NT2/D1 (cell line): ENCODE measurements at regions not wholly inside any gene's neighbourhood (a gene's known extent, or its start where the extent isn't known, plus 50 kb on each side); places are given as distances from the start of the nearest gene placed in this dataset.

Source experiments
- DNase-seq: peaks from one replicate; pipeline ENCODE4 v3.0.0-alpha.2; 2011; ENCODE audit warnings: low read depth, low spot score
- H3K27me3 ChIP-seq: 2 replicates; pipeline ENCODE4 v1.6.0; 2011; ENCODE audit warnings: mild to moderate bottlenecking; ENCODE audit not compliant: insufficient read length, insufficient read depth
- H3K36me3 ChIP-seq: 2 replicates; pipeline ENCODE4 v1.6.1; 2011; ENCODE audit warnings: mild to moderate bottlenecking, low read length, mixed read lengths; ENCODE audit not compliant: insufficient read depth, insufficient read length
- H3K4me1 ChIP-seq: 2 replicates; pipeline ENCODE4 v1.5.1; 2011; ENCODE audit not compliant: insufficient read depth, insufficient read length
- H3K4me3 ChIP-seq: 2 replicates; pipeline ENCODE4 v1.5.1; 2011; ENCODE audit warnings: low read depth; ENCODE audit not compliant: insufficient read length
- H3K9ac ChIP-seq: 2 replicates; pipeline ENCODE4 v1.6.0; 2011; ENCODE audit warnings: low read depth; ENCODE audit not compliant: insufficient read length
- H3K9me3 ChIP-seq: 2 replicates; pipeline ENCODE4 v1.5.1; 2011; ENCODE audit warnings: mild to moderate bottlenecking, low read length; ENCODE audit not compliant: insufficient read depth
- SUZ12 ChIP-seq: IDR thresholded peaks from 2 replicates; pipeline ENCODE4 v1.6.1; 2011; ENCODE audit not compliant: insufficient read length, insufficient read depth; ENCODE audit errors: extremely low read depth
- YY1 ChIP-seq: IDR thresholded peaks from 2 replicates; pipeline ENCODE4 v1.6.1; 2011; ENCODE audit not compliant: insufficient read length, insufficient read depth
- ZNF274 ChIP-seq: IDR thresholded peaks from 2 replicates; pipeline ENCODE4 v1.6.1; 2011; ENCODE audit warnings: mild to moderate bottlenecking, low read depth, low read length

DNA sequence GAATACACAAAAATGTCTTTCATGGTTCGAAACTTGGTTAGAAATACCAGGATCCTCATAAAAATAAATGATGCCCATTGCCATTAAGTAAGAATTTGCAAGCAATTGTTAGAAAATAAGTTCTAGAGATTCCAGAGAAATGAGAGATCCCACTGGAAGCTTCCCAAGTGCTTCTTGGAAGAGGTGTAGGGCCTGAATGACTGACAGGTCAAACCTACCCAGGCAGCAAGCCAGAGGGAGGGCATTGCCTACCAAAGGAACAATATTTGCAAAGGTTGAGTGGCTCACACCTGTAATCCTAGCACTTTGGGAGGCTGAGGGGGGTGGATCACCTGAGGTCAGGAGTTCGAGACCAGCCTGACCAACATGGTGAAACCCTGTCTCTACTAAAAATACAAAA is 777.0 kb upstream of the WWC1 start:
- no peaks in the 10 kb centered on the region for H3K36me3 ChIP-seq
- H3K27me3 ChIP-seq, result no peaks in the 10 kb centered on the region
- no peak overlapping the region for H3K9ac ChIP-seq
- no peak overlapping the region for H3K4me3 ChIP-seq
- TF ChIP-seq YY1 (no peak), ZNF274 (no peak), SUZ12 (no peak)
- H3K9me3 ChIP-seq, result no peaks in the 10 kb centered on the region
- no peak for DNase-seq
- no peaks in the 10 kb centered on the region for H3K4me1 ChIP-seq

DNA sequence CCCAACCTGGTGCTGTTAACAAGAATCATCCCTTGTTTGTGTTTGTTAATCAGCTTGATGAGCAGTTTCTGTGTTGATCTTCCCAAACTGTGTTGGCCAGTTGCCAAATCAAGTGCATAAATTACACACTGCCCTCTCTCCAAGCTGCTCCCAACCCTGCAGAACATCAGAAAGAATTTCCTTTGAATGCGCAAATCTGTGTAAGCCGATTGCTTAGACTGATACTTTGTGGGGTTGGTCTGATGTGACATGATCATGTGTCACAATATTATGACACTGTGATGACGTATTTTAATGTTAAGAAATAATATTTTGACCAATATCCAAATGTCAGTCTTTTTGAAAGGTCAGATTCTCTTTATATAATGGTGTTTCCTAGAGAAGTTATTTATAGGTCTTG is 766.4 kb upstream of the WWC1 start:
- TF ChIP-seq YY1 (no peak), SUZ12 (no peak), ZNF274 (no peak)

DNA sequence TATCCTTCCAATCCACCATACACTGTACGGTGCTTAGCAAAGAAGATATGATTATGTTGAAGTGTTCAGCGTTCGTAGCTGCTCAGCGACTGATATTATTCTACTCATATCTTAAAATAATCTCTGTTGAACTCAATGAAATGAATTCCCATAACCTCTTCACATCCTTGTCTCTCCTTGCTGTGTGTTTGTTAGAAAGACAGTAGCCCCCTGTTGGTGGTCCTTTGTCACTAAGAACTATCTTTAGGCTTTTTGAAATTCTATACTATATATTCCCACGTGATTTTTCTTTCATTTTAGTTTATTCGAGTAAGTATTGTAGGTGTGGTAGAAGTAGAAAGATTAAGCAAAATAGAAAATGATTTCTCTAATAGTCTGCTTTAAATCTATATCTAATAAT is 762.8 kb upstream of the WWC1 start:
- Histone ChIP-seq H3K36me3 (no peaks in the 10 kb centered on the region), H3K27me3 (no peaks in the 10 kb centered on the region), H3K9ac (no peak overlapping the region), H3K4me1 (no peaks in the 10 kb centered on the region), H3K9me3 (no peaks in the 10 kb centered on the region), H3K4me3 (no peak overlapping the region)
- no peak for DNase-seq
- no peak for TF ChIP-seq SUZ12
- no peak for TF ChIP-seq ZNF274
- no peak for TF ChIP-seq YY1

More for the DNA sequence above, 766.4 kb upstream of the WWC1 start:
- Histone ChIP-seq H3K9me3 (no peaks in the 10 kb centered on the region), H3K4me1 (no peaks in the 10 kb centered on the region), H3K27me3 (no peaks in the 10 kb centered on the region), H3K4me3 (no peak overlapping the region), H3K36me3 (no peaks in the 10 kb centered on the region), H3K9ac (no peak overlapping the region)
- DNase-seq, result no peak

DNA sequence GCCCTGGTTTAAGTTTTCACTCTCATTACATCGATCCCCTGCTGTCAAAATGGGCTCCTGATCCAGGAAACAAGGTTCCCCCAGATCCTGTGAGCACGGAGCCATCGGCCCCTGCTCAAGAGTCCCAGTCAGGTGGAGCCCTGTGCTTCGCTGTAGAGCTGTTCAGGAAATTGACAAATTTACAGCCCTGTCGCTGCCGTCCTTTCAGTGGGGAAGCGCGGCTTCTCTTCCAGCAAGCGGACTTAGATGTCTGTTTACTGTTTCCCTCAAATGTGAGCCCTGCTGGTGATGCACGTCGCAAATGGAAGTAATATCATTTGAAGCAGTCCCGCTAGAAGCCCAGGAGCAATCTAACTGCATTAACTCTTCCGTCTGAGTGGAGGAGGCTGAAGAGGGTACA is 760.9 kb upstream of the WWC1 start:
- no peaks in the 10 kb centered on the region for H3K4me1 ChIP-seq
- no peak for DNase-seq
- TF ChIP-seq SUZ12 (no peak), YY1 (no peak), ZNF274 (no peak)
- H3K27me3 ChIP-seq, result no peaks in the 10 kb centered on the region
- no peak overlapping the region for H3K9ac ChIP-seq
- no peak overlapping the region for H3K4me3 ChIP-seq
- no peaks in the 10 kb centered on the region for H3K36me3 ChIP-seq
- peaks cover 10% of the 10 kb centered on the region; the same call in 1 of the 2 replicates for H3K9me3 ChIP-seq

DNA sequence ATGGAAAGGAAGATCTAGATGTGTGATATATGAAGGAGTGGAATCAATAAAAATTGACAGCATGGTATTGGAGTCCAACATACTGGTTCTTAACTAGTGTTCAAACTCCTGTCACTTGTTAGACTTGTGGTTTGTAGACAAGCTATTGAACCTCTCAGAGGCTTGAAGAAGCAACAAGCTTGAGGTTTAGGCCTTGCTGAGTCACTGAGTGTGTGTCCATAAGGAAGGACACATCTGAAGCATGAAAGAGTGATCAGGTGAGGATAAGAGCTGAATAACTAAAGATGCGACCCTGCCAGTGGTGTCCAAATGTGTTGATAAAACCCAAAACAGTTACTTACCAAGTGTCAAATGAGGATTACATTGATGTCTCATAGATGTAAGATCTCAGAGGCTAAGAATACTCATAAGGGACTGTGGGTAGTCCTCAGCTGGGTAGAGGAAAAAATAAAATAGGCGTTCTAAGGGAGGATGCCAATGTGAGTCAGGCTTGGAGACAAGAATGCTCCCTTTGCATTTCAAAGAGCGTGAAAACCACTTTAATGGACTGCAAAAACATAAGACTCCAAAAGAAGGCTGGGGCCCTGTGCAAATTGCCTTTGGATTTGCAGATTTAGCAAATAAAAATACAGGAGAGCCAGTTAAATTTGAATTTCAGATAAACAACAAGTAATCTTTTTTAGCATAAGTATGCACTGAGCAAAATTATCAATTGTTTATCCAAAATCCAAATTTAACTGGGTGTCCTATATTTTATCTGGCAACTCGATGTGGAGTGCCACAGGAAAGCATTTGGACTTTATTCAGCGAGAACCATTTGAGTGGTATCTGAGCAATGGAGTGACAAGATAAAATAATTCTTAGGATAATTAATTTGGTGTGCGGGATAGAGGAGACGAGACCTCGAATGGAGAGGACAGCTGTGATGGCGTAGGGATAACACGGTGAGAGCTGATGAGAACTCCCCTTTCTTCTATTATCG is 757.3 kb upstream of the WWC1 start:
- no peak overlapping the region for H3K9ac ChIP-seq
- no peaks in the 10 kb centered on the region for H3K4me1 ChIP-seq
- H3K4me3 ChIP-seq, result no peak overlapping the region
- no peaks in the 10 kb centered on the region for H3K27me3 ChIP-seq
- no peaks in the 10 kb centered on the region for H3K36me3 ChIP-seq
- TF ChIP-seq SUZ12 (no peak), ZNF274 (no peak), YY1 (no peak)
- no peak for DNase-seq
- H3K9me3 ChIP-seq, result peaks cover 13% of the 10 kb centered on the region; the same call in 1 of the 2 replicates

DNA sequence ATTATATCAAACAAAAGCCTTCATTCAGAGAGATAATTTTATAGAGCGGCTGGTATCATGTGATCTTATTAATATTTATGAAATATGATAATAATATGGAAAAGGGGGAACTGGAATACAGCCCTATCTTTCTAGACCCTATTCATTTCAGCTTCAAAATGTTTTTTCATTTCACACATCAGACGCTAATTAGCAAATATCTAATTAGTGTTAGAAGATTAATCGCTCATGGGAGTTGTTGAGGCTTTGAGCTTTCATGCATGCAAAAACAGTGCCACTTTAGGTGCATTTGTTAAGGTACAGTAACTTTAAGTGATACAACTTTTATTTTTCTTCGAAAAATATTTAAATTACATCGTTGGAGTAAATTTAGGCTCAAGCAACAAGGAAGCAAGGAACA is 751.7 kb upstream of the WWC1 start:
- H3K9me3 ChIP-seq, result peaks cover 10% of the 10 kb centered on the region; the same call in 1 of the 2 replicates
- H3K36me3 ChIP-seq, result no peaks in the 10 kb centered on the region
- no peaks in the 10 kb centered on the region for H3K27me3 ChIP-seq
- no peak overlapping the region for H3K9ac ChIP-seq
- DNase-seq, result no peak
- H3K4me3 ChIP-seq, result no peak overlapping the region
- TF ChIP-seq YY1 (no peak), SUZ12 (no peak), ZNF274 (no peak)
- H3K4me1 ChIP-seq, result no peaks in the 10 kb centered on the region

DNA sequence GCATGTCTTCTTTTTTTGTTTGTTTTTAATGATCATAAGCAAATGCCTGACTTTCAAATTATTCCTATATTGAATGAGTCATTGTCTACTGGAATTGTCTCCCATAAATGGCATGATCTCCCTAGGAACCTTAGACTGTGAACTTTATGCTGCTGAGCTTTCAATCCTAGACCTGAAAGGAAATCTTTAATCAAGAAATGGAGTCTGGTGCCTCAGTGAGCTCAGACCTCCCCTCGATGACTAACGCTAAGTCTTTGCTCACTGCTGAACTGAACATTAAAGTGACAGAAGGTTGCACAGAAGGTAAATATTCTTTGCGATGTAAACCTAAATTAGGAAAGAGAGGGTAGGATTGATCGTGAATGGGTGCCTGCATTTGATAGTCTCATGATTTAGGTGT is 745.2 kb upstream of the WWC1 start:
- Histone ChIP-seq H3K9me3 (no peaks in the 10 kb centered on the region), H3K27me3 (no peaks in the 10 kb centered on the region), H3K9ac (no peak overlapping the region), H3K4me3 (no peak overlapping the region), H3K36me3 (no peaks in the 10 kb centered on the region), H3K4me1 (no peaks in the 10 kb centered on the region)
- TF ChIP-seq ZNF274 (no peak), YY1 (no peak), SUZ12 (no peak)
- DNase-seq, result no peak

DNA sequence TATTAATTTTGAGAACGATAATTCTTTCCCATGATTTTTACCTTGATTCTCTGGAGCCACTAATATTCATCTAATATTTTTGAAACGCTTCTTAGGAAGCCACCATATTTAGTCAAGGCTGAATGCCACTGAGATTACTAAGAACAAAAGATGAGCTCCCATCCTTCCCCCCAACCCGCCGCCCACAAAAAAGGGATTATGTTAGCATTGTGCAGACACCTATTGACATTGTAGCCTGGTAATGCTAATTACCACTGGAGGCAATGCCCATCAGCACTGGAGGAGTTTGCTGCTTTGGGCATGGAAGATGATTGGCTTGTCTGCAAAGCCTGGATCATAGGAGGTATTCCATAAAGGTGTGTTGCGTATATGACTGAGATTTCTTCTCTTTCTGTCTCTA is 739.1 kb upstream of the WWC1 start:
- no peak overlapping the region for H3K9ac ChIP-seq
- H3K4me3 ChIP-seq, result no peak overlapping the region
- H3K27me3 ChIP-seq, result no peaks in the 10 kb centered on the region
- DNase-seq, result no peak
- TF ChIP-seq SUZ12 (no peak), YY1 (no peak), ZNF274 (no peak)
- no peaks in the 10 kb centered on the region for H3K9me3 ChIP-seq
- no peaks in the 10 kb centered on the region for H3K36me3 ChIP-seq
- no peaks in the 10 kb centered on the region for H3K4me1 ChIP-seq
